ENCODE measurements at regions not wholly inside any gene's neighbourhood (a gene's known extent, or its start where the extent isn't known, plus 50 kb on each side); places are given as distances from the start of the nearest gene placed in this dataset.

DNA sequence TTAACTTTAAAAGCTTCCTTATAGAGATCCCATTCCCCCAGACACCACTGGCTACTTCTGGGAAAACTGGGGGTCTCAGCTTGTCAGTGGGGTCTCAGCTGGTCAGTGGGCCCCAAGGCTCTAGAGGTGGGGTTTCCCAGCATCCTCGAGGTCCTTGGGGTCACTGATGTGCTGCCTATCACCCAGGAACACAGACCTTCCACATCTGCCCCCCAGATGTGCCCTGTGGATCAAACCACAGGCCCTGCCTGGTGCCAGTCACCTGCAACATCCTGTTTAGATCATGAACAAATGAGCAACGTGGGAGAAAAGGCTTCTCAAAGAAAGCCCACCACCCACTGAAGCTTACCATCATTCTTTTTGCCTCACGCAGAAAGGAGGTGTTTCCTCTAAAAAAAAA lies 165.6 kb upstream of the FSTL4 start:
- Mint-ChIP-seq H3K4me3 (ENCODE audit: unreplicated experiment) (no peak overlapping the region), H3K9me3 (ENCODE audit: low read depth) (no peaks in the 10 kb centered on the region), H3K27me3 (ENCODE audit: low read depth) (no peaks in the 10 kb centered on the region), H3K4me1 (ENCODE audit: low read depth) (no peaks in the 10 kb centered on the region), H3K36me3 (ENCODE audit: low read depth) (no peaks in the 10 kb centered on the region), H3K27ac (ENCODE audit: unreplicated experiment) (no peak overlapping the region)
- TF ChIP-seq, protein P1, sequence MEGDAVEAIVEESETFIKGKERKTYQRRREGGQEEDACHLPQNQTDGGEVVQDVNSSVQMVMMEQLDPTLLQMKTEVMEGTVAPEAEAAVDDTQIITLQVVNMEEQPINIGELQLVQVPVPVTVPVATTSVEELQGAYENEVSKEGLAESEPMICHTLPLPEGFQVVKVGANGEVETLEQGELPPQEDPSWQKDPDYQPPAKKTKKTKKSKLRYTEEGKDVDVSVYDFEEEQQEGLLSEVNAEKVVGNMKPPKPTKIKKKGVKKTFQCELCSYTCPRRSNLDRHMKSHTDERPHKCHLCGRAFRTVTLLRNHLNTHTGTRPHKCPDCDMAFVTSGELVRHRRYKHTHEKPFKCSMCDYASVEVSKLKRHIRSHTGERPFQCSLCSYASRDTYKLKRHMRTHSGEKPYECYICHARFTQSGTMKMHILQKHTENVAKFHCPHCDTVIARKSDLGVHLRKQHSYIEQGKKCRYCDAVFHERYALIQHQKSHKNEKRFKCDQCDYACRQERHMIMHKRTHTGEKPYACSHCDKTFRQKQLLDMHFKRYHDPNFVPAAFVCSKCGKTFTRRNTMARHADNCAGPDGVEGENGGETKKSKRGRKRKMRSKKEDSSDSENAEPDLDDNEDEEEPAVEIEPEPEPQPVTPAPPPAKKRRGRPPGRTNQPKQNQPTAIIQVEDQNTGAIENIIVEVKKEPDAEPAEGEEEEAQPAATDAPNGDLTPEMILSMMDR (IDR thresholded peaks at IDR 0.05): no peak
- no peak for DNase-seq (ENCODE audit: low spot score)

DNA sequence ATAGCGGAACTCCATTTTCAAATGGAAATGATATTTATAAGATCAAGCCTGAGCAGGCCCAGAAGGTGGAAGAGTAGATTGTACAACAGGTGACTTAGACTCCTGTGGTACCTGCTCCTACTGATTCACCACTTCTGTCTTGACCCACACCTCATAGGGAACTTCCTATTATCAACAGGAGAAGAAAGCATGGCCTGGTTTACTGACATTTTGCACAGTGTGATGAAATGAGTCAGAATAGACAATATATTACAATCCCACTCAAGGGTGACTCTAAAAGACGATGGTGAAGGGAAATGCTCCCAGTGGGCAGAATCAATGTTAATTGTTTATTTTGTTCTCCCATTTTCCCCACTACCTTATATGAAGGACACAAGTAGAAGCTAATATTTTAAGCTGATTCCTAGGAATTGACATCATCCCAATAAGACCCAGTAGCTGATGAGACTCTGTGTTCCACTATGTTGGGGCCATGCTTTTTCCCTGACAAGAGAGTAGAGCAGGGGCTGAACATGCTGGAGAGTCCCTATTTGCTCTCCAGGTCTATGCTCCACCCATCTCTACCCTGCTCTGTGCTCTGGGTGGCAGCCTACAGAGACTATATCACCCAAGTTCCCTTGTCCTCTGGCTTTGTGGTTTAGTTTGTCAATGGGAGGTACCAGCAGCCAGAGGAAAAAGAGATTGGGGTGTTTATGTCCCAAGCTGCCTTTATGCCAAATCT lies 163.4 kb upstream of the FSTL4 start:
- Mint-ChIP-seq H3K4me3 (ENCODE audit: unreplicated experiment) (no peak overlapping the region), H3K36me3 (ENCODE audit: low read depth) (no peaks in the 10 kb centered on the region), H3K9me3 (ENCODE audit: low read depth) (peaks cover 12% of the 10 kb centered on the region), H3K27me3 (ENCODE audit: low read depth) (no peaks in the 10 kb centered on the region), H3K27ac (ENCODE audit: unreplicated experiment) (no peak overlapping the region), H3K4me1 (ENCODE audit: low read depth) (no peaks in the 10 kb centered on the region)
- TF ChIP-seq, protein P1 (IDR thresholded peaks at IDR 0.05): no peak
- DNase-seq (ENCODE audit: low spot score): no peak

DNA sequence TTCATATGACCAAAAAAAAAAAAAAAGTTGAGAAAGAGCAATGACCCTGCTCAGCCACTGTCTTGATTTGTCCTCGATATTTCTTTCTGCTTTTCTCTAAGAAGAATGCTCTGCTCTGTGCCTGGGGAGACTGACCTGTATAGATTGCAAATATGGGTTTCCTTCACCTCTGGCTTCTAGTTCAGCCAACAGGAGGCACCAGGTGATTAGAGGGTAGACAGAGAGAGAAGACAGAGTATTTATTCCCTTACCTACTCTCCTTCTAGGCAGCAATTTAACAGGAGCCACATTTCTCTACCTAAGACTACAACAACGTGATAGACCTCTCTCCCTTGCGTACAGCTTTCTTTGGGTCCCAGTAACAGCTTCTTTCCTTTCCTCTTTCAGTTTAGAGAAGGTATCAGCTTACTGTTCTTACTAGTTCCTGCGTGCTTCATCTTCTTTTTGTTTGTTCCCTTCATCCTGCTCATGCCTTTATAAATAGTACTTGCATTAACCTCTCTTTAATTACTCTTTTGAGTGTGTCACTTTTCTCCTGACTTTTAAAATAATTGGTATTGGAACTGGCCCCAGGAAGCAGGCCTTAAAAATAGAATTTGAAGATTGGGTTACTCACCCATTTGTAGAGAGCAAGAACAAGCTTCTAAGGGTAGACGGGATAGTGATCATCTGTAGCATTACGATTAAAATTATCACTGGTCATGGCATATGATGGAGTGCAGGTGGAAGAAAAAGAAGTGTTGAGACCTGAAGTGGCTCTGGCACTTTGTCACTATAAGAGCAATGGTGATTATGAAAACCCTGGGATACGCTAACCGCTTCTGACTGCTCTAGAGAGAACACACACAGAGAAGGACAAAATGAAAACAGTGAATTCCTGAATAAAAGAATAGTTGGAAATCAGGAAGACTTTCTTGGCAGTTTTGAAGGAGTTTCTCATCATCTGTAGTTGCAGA lies 161.2 kb upstream of the FSTL4 start:
- TF ChIP-seq, protein P1 (IDR thresholded peaks at IDR 0.05): no peak
- no peak for DNase-seq (ENCODE audit: low spot score)
- Mint-ChIP-seq H3K9me3 (ENCODE audit: low read depth) (peaks cover 17% of the 10 kb centered on the region), H3K27ac (ENCODE audit: unreplicated experiment) (no peak overlapping the region), H3K36me3 (ENCODE audit: low read depth) (no peaks in the 10 kb centered on the region), H3K4me3 (ENCODE audit: unreplicated experiment) (no peak overlapping the region), H3K4me1 (ENCODE audit: low read depth) (no peaks in the 10 kb centered on the region), H3K27me3 (ENCODE audit: low read depth) (peaks cover under 1% of the 10 kb centered on the region)

DNA sequence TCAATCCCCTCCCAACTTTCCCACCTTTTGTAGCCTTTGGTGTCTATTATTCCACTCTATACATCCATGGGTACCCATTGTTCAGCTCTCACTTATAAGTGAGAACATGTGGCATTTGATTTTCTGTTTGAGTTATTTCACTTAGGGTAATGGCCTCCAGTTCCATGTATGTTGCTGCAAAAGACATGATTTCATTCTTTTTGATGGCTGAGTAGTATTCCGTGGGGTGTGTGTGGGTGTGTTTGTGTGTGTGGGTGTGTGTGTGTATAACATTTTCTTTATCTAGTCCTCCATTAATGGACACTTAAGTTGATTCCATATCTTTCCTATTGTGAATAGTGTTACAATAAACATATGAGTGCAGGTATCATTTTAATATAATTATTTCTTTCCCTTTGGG lies 157.5 kb upstream of the FSTL4 start:
- Mint-ChIP-seq H3K36me3 (ENCODE audit: low read depth) (no peaks in the 10 kb centered on the region), H3K27me3 (ENCODE audit: low read depth) (peaks cover 2% of the 10 kb centered on the region), H3K4me3 (ENCODE audit: unreplicated experiment) (no peak overlapping the region), H3K4me1 (ENCODE audit: low read depth) (peaks cover 8% of the 10 kb centered on the region), H3K9me3 (ENCODE audit: low read depth) (peaks cover 17% of the 10 kb centered on the region), H3K27ac (ENCODE audit: unreplicated experiment) (no peak overlapping the region)
- no peak for DNase-seq (ENCODE audit: low spot score)
- TF ChIP-seq, protein P1 (IDR thresholded peaks at IDR 0.05): no peak

DNA sequence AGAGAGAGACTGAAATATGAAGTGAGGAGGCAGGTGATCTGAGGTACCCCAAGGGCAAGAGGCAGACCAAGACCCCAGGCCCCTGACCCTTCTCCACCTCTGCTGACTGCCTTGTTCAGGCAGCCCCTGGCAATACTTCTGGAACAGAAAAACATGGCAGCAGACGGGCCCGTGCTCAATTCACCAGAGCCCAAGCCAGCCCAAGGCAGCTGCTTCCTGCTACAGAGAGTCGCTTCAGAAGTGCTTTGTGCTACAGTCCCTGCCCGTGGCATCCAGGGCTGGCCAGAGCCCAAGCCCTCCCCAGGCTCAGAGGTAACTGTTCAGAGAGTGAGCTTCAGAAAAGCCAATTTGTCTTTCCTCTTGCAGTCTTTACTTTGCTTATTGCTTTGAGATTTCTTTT lies 151.4 kb upstream of the FSTL4 start:
- Mint-ChIP-seq H3K4me3 (ENCODE audit: unreplicated experiment) (no peak overlapping the region), H3K4me1 (ENCODE audit: low read depth) (peaks cover 8% of the 10 kb centered on the region), H3K9me3 (ENCODE audit: low read depth) (no peaks in the 10 kb centered on the region), H3K27me3 (ENCODE audit: low read depth) (peaks cover 5% of the 10 kb centered on the region), H3K27ac (ENCODE audit: unreplicated experiment) (no peak overlapping the region), H3K36me3 (ENCODE audit: low read depth) (no peaks in the 10 kb centered on the region)
- TF ChIP-seq, protein P1 (IDR thresholded peaks at IDR 0.05): no peak
- no peak for DNase-seq (ENCODE audit: low spot score)

Data from chondrocyte (in vitro differentiated cells).